SIG-M5 (cell line): ENCODE measurements at regions not wholly inside any gene's neighbourhood (a gene's known extent, or its start where the extent isn't known, plus 50 kb on each side); places are given as distances from the start of the nearest gene placed in this dataset.

ENCODE experiments used
- DNase-seq: peaks from one replicate; lab custom pipeline; 2025; lab: John Stamatoyannopoulos, UW

DNA sequence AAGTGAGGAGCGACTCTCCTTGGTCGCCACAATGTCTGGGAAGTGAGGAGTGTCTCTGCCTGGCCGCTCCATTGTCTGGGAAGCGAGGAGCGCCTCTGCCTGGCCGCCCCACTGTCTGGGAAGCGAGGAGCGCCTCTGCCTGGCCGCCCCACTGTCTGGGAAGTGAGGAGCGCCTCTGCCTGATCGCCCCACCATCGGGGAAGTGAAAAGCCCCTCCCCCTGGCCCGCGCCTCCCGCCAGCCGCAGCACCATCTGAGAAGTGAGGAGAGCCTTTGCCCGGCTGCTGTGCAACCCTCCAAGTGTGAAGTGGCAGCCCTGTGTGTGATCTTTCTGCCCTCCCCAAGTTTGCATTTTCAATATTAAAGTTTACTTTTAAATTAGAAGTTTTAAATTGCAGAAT lies 95.0 kb upstream of the PPP2R5A start:
- DNase-seq = no peak

DNA sequence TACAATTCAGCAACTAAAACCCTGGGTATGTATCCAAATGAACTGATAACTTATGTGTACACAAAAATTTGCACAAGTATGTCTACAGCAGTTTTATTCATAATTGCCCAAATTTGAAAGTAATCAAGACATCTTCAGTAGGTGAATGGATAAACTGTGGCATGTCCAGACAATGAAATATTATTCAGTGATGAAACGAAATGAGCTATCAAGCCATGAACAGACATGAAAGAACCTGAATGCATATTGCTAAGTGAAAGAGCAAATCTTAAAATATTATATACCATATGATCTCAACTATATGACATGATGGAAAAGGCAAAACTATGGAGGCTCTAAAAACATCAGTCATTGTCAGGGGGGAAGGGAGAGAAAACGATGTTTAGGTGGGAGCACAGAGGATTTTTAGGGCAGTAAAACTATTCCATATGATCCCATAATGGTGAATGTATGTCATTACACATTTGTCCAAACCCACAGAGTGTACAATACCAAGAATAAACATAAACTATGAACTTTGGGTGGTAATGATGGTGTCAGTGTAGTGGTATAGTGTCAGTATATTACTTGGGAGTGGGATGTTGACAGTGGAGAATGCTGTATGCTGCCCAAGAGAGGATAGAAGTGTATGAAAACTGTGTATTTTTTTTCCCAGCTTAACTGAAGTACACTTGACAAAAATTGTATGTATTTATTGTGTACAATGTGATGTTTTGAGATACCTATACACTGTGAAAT lies 92.8 kb upstream of the PPP2R5A start:
- DNase-seq = no peak

DNA sequence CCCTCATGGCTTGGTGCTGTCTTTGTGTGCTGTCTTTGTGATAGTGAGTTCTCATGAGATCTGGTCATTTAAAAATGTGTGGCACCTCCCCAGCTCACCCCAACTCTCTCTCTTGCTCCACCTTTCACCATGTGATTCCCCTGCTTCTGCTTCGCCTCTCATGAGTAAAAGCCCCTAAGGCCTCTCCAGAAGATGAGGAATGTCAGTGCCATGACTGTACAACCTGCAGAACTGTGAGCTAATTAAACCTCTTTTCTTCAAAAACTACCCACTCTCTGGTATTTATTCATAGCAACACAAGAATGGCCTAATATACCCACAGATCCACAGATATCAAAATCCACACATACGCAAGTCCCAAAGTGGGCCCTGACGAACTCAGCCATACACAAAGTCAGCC lies 88.9 kb upstream of the PPP2R5A start:
- no peak for DNase-seq

DNA sequence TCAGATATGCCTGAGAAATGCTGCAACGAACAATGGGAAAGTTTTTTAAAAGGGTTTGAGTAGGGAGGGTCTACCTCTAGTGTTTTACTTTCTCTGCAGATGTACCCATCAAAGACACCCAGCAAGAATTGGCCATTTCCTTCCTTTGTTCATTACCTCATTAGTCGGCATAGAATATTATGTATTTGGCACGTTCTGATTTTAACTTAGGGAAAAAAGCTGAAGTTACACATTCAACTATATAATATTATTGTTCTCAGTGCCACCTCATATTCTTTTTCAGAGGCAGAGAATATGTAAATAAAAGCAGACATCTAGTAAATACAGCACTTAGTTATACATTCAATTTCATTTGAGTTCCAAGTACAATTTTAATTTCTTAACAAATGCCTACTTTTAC lies 83.7 kb upstream of the PPP2R5A start:
- no peak for DNase-seq

DNA sequence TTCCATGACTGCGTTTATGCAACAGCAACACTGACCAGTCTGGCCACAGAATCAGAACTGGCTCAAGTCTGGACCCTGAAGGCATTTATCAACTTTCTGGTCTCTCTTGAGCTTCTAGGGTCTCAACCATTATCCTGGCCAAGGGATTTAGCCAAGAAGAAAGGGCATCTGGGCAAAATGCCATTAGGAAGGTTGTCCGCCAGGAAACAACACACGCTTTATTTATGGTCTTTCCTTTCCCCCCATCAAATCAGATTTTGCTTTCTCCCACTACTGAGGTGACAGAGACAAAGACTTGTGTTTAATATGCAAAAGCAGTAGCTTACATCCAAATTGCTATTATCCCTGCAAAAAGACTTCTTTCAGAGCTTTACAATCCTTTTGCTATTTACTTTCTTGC lies 81.6 kb upstream of the PPP2R5A start:
- DNase-seq = no peak

DNA sequence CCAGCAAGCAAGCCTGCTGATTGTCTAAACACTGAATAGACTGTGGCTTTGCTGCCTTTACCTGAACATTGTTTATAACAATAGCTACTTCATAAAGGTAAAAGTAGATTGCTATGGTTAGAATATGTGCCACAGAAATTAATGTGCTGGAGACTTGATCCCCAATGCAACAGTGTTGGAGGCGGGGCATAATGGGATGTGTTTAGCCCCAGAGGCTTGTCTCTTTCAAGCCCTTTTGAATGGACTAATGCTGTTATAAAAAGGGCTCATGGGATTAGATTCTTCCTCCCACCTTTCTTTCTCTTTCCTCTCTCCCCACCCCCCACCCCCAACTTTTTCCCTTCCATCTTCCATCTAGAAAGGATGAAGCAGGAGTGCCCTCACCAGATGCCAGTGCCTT lies 80.2 kb upstream of the PPP2R5A start:
- DNase-seq = no peak

DNA sequence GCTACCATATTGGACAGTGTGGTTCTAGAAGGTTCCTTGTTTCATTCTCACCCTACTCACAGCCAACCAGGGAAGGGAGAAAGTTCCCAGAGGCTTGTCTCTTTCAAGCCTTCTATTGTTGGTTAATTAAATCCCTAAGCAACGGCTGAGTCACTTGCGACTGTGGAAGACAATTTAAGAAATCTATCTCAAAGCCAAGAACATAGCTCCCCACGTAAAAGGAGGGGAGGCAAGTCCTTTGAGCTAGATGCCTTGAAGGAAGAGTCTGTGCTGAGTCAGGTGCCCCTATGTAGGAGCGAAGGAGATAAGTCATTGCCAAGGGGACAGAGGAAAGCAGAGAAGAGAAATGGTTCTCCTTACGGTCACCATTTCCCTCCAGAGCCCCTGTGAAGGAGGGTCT lies 79.4 kb upstream of the PPP2R5A start:
- no peak for DNase-seq

DNA sequence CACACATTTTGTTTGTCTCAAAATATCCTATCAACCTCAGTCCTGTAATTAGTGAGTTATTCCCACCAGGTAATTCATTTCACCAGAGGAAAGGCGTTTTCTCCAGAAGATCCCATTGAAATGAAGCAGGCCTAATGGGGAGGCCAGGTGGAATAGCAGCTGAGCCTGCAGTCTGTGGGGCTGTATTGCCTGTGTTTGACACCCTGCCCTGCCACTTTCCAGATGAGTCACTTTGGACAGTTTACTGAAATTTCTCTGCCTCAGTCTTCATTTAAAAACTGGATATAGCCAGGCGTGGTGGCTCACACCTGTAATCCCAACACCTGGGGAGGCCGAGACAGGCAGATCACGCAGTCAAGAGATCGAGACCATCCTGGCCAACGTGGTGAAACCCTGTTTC lies 78.1 kb upstream of the PPP2R5A start:
- DNase-seq = no peak

DNA sequence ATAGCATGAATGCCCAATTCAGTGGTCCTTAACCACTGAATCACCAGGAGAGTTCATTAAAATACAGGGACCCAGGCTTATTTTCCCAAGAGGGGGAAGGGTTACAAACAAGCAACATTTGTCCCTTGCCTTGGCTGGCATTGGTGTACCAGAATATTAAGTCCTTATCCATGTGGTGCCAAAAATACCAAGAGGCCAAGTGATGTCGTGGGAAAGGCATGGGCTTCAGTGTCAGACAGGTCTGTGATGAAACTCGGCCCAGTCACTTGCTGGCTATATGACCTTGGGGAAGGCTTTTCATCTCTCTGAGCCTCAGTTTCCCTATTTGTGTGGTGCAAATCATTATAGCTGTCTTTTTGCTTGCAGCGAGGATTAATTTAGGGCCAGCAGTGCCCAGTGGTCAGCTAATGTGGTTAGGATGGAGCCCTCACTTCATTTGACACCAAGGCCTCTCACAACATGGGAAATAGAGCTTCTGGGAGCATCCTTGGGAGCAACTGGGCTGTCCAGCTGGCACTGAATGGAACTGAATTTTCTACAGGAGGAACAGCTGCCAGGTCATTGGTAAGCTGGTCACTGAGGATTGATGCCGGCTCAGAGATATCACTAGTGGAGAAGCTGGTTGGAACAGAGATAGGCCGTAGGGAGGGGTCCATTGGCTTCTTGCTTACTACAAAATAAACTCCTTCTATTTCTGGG lies 77.2 kb upstream of the PPP2R5A start:
- DNase-seq = no peak

DNA sequence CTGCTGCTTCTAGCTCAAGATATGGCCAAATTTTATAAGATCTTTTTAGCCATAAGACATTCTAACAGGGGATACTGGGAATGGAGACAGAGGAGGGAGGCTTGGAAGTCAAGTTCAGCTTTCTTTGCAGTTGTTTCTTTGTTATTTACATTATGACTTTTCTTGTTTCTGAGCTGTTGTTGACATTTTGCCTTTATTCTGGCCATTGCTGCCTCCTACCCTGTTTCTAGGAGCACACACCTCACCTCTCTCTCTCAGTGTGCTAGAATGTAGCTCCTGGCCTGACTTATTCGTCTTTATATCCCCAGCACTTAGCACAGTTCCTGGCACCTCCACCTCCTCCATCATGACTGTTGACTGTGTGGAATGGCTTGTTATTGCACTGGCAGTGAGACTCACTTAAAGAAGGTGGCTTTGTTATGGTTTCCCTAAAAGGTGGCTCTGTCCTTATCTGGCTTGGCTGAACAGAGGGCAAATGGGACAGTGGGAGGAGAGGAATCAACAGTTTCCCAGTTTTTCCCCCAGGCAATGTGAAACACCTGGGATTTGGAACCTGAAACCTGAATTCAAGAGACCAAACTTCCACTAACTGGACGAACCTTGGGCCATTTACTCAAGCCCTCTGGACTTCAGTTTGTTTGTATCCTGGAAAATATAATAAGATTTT lies 76.1 kb upstream of the PPP2R5A start:
- no peak for DNase-seq

DNA sequence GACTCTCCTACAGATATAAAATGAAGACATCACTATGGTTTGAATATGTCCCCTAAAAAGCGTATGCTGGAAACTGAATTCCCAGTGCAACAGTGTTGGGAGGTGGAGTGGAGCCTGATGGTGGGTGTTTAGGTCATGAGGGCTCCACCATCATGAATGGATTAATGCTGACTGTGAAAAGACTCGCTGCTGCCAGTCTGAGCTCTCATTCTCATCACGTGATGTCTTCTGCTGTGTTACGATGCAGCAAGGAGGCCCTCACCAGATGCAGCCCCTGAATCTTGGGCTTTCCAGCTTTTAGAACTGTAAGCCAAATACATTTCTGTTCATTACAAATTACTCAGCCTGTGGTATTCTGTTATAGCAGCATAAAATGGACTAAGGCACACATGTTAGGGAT lies 73.8 kb upstream of the PPP2R5A start:
- DNase-seq = no peak

DNA sequence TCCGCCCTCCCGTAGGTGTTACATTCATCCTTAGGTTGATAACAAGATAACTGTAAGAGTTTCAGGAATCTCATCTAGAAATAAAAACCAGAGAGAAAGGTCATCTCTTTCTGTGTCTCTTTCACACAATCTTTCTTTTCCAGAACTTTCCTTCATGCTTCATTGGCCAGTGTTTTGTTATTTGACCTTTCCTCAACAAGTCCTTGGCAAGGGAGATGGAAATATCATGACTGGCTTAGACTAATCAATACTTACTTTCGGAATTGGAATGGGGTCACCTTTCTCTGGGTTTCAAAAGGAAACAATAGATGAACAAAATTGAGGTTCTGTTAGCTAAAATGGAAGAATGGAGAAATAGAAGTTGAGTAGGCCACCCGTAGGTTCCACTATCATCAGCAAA lies 72.9 kb upstream of the PPP2R5A start:
- DNase-seq = no peak

DNA sequence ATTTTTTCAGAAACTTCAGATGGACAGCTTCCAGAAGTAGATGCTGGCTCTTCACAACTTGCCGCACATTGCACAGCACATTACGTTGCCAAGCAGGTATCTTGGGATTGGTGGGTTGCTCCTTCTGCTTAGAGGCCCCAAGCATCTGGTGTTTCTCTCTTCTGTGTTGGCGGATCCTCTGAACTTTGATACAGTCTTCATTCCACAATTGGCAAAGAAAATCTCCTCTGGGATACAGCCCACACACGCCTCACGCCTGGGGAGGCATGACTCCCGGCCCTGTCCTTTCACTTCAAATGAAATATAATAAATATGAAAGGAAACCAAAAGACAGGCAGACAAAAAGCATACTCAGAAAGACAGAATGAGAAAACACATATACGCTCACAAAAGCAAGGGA lies 72.3 kb upstream of the PPP2R5A start:
- DNase-seq = no peak

DNA sequence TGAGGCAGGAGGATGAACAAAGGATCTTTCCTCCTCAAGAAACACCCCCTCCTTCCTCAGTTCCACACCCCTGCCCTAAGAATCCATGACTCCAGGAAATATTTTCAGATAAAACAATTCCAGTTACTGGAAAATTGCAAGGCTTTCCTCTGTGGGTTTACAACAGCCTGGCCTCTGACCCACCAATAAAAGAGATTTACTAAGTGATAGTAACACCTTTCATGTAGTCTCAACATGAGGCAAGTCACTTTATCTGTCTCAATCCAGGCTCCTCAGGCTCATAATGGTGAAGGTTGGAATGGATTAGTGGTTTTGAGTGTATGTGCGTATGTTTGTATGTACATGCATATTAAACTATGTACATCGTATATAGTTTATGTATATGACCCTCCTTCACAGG lies 71.4 kb upstream of the PPP2R5A start:
- no peak for DNase-seq

DNA sequence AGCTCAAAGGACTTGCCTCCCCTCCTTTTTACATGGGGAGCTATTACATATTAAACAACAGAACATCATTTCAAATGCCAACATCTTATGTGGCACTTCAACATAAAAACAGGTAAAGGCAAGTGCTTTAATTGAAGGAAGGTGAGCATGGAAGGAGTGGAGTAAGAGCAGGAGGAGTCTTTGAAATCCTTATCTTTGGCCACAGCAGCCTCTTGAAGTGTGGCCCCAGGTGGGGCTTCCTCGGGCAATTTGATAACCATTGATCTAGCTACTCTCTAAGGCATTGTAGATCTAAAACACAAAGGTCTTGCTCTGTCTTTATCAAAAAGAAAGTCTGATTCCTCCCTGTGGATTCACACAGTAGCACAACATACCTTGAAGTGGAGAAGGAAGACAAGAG lies 70.9 kb upstream of the PPP2R5A start:
- DNase-seq = no peak

DNA sequence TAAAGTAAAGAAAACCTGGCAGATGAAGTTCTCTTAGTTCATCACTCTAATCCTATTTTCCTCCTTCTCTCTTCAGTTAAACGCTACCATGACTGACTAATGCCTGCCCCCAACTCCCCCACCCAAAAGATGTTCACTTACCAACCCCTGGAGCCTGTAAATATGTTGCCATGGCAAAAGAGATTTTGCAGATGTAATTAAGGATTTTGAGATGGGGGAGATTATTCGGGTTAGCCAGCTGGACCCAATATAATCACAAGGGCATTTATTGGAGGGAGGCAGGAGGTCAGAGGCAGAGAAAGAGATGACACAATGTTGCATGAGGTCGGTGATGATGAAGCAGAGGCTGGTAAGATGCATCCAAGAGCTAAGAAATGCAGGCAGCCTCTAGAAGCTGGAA lies 69.3 kb upstream of the PPP2R5A start:
- DNase-seq = no peak

DNA sequence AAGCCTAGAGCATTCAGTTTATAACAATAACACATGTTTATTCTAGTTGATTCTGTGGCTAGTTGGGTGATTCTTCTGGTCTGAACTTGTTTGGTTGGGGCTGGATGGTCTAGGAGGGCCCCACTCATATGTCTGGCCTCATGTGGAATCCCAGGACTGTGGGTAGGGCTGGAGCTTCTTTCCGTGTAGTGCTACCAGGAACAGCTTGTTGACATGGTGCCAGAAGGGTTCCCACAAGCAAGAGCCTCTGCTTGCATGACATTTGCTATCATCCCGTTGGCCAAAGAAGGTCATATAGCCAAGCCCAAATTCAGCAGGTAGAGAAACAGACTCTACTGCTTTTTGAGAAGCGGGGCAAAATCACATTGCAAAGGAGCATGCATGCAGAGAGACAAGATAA lies 67.6 kb upstream of the PPP2R5A start:
- DNase-seq = no peak

DNA sequence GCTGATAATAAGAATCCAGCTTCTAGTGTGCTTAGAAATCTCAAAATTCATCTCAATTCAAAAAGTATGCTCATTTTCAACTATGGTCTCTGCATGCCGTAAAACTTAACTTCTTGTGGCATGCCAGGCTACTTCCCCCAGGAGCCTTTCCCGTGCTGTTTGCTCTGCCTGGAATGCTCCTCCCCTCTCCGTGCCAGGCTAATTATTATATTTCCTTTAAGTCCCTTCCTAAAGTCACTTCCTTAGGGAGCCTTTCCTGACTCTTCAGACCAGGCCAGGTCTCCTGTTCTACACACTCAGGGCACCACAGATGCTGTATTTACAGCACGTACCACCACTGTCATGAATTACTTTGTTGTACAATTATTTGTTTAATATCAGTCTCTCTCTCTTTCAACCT lies 67.1 kb upstream of the PPP2R5A start:
- DNase-seq = no peak

DNA sequence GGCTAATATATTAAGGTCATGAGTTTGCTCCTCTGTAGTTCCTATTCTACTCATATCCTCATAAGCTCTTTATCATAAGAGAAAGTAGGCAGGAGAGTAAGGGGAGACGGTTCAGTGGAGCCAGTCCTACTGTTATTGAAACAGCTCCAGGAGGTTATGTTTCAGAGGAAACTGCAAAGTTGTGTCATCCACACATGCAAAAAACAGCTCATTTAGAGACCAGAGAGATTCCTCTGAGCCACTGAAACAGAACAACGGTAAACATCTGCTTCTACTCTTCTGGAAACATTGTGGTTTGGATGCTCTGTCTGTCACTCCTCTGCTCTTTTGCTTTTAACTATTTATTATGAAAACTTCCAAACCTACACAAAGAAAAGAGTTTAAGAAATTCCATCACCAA lies 66.3 kb upstream of the PPP2R5A start:
- DNase-seq = no peak

DNA sequence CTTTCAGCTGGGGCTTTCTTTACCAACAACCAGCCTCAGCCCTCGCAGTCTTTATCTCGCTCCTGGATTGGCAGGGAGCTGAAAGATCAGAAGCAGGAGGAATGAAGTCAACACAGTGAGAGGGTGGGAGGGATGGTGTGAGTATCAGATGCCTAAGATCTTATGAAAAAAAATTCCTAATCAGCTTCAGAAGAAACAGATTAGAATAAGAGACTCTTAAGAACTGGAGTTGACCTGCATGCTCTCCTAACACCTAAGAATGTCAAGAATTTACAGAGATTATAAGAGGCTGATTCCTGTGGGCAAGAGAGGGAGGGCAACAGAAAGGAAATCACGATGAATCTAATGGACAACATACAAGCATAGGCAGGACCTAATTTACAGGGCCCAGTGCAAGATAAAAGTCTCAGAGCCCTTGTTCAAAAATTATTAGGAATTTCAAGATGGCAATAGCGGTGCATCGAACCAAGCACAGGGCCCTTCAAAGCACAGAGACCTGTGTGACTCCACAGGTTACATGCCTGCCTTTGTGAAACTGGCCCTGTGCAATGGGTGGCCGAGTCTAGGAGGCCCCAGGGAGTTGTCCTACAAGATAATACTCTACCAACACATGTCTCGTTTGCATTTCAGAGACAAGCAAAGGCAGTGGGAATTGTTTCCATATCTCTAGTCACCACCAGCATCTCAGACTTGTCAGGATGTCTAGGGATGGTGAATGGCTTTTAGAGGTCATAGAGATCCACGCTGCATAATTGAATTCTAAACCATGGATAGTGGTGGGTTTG lies 65.3 kb upstream of the PPP2R5A start:
- DNase-seq = no peak

DNA sequence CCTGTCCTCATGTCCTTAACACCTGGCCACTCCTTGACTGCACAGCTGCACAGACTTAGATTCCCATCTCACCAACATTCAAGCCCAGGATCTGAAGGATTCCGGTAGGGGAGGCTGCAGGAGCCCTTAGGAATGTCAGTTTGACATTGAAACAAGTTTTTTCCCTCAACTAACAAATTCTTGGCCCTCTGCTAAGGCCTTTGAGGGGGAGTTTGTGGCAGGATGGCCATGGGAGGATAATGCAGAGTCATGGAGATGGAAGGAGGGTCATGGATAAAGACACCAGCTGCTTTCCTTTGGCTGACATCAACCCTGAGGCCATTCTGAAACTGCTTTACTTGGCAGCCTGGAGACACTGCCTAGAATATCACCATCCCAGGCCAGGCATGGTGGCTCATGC lies 63.4 kb upstream of the PPP2R5A start:
- no peak for DNase-seq

DNA sequence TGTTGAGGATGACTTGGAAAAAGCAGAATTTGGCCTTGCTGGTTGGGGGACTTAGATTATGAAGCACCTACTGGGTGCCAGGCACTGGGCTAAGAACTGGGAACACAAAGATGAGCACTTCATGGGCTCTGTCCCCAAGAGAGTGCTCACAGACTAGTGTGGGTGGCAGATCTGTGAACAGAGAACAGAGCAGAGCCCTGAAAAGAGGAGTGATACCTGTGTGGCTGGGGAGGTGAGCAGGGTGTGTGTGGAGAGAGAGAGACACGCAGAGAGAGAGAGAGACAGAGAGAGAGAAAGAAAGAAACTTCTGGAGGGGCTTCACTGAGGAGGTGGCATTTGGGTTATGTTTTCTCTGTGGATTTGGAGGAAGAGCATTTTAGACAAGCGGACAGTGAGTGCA lies 61.1 kb upstream of the PPP2R5A start:
- no peak for DNase-seq

DNA sequence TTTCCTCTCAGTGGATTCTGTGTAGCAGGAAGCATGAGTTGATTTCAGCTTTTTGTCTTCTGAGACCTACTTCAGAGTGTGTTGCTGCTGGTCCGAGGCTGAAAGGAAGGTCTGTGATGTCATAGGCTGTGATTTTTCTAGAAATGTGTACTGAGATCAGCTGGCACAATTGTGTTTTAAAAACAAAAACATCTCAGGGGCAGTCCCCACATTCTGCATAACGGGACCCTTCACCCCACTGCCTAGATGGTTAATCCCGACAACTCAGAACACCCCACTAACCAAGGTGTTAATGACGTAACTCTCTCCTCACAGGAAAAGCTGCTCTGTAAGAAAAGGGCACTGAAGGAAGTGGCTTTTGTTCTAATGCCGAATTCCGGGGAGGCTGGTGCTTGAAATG lies 59.8 kb upstream of the PPP2R5A start:
- no peak for DNase-seq
